ENCODE measurements at regions not wholly inside any gene's neighbourhood (a gene's known extent, or its start where the extent isn't known, plus 50 kb on each side); places are given as distances from the start of the nearest gene placed in this dataset.

DNA sequence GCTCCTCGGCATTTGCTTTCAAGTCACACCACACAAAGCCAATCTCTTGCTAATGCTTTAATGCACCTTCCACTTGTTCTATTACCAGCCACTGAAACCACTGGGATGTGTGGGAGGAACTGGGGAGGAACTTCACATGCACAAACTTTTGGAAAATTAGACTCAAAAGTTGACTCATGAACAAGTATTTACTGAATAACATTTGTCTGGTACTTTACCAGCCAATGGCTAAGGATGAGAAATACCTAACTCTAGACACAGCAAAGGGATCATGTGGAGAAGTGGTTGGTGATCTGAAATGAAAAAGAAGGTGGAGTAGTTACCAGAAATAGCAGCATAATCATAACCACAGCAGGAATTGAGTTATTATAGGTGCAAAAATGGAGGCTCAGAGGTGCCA is 554.0 kb upstream of the NOX3 start:
- H3K4me3 ChIP-seq (ENCODE audit: low read length), result no peak overlapping the region
- TF ChIP-seq, protein P1, sequence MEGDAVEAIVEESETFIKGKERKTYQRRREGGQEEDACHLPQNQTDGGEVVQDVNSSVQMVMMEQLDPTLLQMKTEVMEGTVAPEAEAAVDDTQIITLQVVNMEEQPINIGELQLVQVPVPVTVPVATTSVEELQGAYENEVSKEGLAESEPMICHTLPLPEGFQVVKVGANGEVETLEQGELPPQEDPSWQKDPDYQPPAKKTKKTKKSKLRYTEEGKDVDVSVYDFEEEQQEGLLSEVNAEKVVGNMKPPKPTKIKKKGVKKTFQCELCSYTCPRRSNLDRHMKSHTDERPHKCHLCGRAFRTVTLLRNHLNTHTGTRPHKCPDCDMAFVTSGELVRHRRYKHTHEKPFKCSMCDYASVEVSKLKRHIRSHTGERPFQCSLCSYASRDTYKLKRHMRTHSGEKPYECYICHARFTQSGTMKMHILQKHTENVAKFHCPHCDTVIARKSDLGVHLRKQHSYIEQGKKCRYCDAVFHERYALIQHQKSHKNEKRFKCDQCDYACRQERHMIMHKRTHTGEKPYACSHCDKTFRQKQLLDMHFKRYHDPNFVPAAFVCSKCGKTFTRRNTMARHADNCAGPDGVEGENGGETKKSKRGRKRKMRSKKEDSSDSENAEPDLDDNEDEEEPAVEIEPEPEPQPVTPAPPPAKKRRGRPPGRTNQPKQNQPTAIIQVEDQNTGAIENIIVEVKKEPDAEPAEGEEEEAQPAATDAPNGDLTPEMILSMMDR (IDR thresholded peaks at IDR 0.05; ENCODE audit: insufficient read depth, low read depth, low read length, missing control alignments), result no peak
- no peak for DNase-seq (ENCODE audit: low read depth)

DNA sequence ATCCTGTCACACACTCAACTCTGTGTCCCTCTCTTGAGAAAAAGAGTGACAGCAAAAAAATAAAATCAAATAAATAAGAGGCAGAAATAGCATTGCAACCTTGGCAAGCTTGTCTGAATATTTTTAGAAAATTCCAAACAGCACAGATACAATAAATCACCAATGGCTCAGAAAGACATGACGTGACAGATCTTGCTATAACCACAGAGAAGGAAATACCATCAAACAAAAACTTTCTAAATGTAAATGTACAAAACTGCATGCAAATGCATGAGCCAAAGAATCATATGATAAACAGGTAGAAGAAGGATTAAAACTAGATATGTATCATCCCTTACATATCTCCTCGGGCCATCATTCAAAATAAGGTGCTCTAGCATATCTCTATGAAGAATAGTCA is 549.2 kb upstream of the NOX3 start:
- H3K4me3 ChIP-seq (ENCODE audit: low read length), result no peak overlapping the region
- no peak for DNase-seq (ENCODE audit: low read depth)
- TF ChIP-seq, protein P1 (IDR thresholded peaks at IDR 0.05; ENCODE audit: insufficient read depth, low read depth, low read length, missing control alignments), result no peak

DNA sequence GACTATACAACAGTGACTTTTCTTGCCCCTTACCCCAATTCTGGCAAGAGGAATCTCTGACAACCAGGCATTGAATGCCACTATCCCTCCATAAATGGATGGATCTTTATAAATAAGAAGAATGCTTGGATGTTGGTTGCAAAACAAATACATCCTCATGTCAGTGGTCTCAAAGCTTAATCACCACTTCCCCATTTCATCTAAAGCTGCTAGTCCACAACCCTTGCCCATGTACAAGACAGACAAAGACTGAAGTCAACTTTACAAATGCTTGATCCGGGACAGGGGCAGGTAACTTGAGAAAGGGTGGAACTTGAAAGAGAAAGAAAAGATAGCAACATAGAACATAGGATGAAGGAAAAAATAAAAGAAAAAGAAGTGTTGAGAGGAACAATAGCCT is 540.5 kb upstream of the NOX3 start:
- H3K4me3 ChIP-seq (ENCODE audit: low read length), result no peak overlapping the region
- TF ChIP-seq, protein P1 (IDR thresholded peaks at IDR 0.05; ENCODE audit: insufficient read depth, low read depth, low read length, missing control alignments), result no peak
- no peak for DNase-seq (ENCODE audit: low read depth)

DNA sequence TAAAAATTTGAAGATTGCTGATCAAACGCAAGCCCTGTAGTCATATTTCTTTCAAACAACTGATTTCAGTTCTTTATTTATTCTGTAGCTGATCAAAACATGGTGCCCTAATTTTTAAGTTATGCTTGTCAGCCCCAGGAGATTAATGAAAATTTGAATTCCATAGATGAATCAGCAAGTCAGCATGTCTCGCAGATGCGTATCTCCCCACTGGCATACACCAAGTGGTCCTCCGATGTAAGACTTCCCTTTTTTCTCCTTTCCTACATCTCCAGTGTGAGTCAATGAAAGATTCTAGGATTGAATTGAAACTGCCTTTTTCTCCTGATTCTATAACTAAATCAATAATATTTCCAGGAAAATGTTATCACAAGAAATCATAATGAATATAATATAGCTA is 539.6 kb upstream of the NOX3 start:
- TF ChIP-seq, protein P1 (IDR thresholded peaks at IDR 0.05; ENCODE audit: insufficient read depth, low read depth, low read length, missing control alignments), result no peak
- DNase-seq (ENCODE audit: low read depth), result no peak
- H3K4me3 ChIP-seq (ENCODE audit: low read length), result no peak overlapping the region

DNA sequence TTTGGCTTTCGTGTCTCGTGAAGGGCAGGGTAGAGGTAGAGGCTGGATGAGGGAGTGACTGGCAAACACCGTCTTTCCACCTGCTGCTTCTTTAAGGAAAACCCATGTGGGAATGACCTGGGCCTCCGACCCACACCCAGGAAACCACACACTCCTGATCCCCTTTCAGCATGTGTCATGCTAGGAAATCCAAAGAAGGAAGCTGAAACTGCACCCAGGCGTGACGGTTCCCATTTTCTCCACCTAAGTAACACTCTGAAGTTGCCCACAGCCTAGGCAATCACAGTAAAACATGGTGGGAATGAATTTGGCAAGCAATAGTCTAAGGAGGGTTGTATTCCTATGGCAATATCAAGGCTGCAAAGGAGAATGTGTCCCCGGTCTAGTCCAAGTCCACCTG is 538.4 kb upstream of the NOX3 start:
- TF ChIP-seq, protein P1 (IDR thresholded peaks at IDR 0.05; ENCODE audit: insufficient read depth, low read depth, low read length, missing control alignments), result no peak
- DNase-seq (ENCODE audit: low read depth), result no peak
- no peak overlapping the region for H3K4me3 ChIP-seq (ENCODE audit: low read length)

DNA sequence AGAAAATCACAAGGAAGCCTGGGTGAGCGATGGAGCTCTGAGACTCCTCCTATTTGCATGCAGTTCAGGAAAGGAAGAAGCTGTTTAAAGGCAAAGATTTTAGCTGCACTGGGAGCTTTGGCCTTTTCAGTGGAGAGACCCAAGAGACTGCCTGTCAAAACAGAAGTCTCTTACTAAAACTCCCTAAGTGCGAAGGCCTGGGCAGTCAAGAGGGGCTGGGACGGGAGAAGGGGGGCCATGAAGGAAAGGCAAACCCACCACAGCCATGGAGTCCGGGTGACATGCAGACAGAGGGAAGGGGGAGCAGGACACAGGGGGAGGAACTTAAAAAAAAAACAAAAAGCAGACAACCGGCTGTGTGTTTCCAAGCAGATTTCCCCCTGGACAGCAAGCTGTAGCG is 537.6 kb upstream of the NOX3 start:
- TF ChIP-seq, protein P1 (IDR thresholded peaks at IDR 0.05; ENCODE audit: insufficient read depth, low read depth, low read length, missing control alignments), result no peak
- DNase-seq (ENCODE audit: low read depth), result no peak
- H3K4me3 ChIP-seq (ENCODE audit: low read length), result no peak overlapping the region

DNA sequence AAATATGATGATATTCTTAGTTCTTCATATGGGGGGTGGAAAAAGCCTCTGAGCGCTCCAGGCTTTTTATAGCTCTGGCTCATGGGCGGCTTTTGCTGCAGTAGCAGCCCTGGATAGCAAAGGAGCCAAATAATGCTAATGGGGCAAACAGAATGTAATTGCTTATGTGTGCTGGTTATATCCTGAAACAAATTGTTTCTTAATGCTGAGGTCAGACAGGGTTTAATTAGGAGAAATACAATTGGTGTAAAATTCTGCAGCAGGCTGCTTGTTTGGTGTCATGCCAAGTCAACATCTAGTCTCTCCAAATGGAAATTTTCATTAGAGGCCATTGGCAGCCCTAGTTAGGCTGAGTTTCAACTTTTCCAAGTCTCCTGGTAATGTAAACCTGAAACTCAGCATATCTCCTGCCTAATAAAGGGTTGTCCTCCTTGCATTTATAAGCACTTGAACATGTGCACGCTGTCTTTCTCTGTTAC is 530.1 kb upstream of the NOX3 start:
- no peak overlapping the region for H3K4me3 ChIP-seq (ENCODE audit: low read length)
- DNase-seq (ENCODE audit: low read depth), result no peak
- TF ChIP-seq, protein P1 (IDR thresholded peaks at IDR 0.05; ENCODE audit: insufficient read depth, low read depth, low read length, missing control alignments), result no peak
